Cerebellar nuclear complex (tissue), 1 donor: ENCODE measurements at regions not wholly inside any gene's neighbourhood (a gene's known extent, or its start where the extent isn't known, plus 50 kb on each side); places are given as distances from the start of the nearest gene placed in this dataset.
"Not testable (repeated sequence)": the region's sequence is repeated elsewhere in the genome, so short reads cannot be mapped to it uniquely, and the experiment has no call there.

ENCODE experiments used
- DNase-seq, 2 experiments: peaks; one replicate each; lab custom pipeline; 2025; lab: John Stamatoyannopoulos, UW

- no peak for DNase-seq
Measured at GRCh38 chr12:78338054-78338785, 507.5 kb downstream of the NAV3 start.

- DNase-seq = no peak
Measured at GRCh38 chr12:78340406-78340805, 509.7 kb downstream of the NAV3 start.

- no peak for DNase-seq
Measured at GRCh38 chr12:78343657-78344056, 513.0 kb downstream of the NAV3 start.

- DNase-seq = peak; percentile 57 to 84
Measured at GRCh38 chr12:78359520-78359919, 505.1 kb upstream of the SYT1 start.

- DNase-seq = no peak
Measured at GRCh38 chr12:78361683-78362082, 502.9 kb upstream of the SYT1 start.

GRCh38 chr12:78371284-78371683 lies 493.3 kb upstream of the SYT1 start:
- DNase-seq = no peak

- DNase-seq = peak; percentile 12 to 71
Measured at GRCh38 chr12:78375461-78375860, 489.1 kb upstream of the SYT1 start.

- DNase-seq = no peak
Measured at GRCh38 chr12:78376257-78376656, 488.3 kb upstream of the SYT1 start.

- DNase-seq = not testable (repeated sequence)
Measured at GRCh38 chr12:78379065-78379464, 485.5 kb upstream of the SYT1 start.

GRCh38 chr12:78383414-78383813 lies 481.2 kb upstream of the SYT1 start:
- DNase-seq = no peak

- no peak for DNase-seq
Measured at GRCh38 chr12:78384541-78384940, 480.0 kb upstream of the SYT1 start.

- no peak for DNase-seq
Measured at GRCh38 chr12:78385541-78385940, 479.0 kb upstream of the SYT1 start.

- peak; percentile 39 to 66 for DNase-seq
Measured at GRCh38 chr12:78386871-78387270, 477.7 kb upstream of the SYT1 start.

- peak in 1 of 2 experiments; percentile 23 for DNase-seq
Measured at GRCh38 chr12:78387721-78388120, 476.9 kb upstream of the SYT1 start.

GRCh38 chr12:78388461-78388860 lies 476.1 kb upstream of the SYT1 start:
- no peak for DNase-seq

- DNase-seq = no peak
Measured at GRCh38 chr12:78390920-78391319, 473.7 kb upstream of the SYT1 start.

GRCh38 chr12:78392918-78393317 lies 471.7 kb upstream of the SYT1 start:
- DNase-seq = peak in 1 of 2 experiments; percentile 72

GRCh38 chr12:78395961-78396360 lies 468.6 kb upstream of the SYT1 start:
- no peak for DNase-seq

- DNase-seq = peak in 1 of 2 experiments; percentile 25
Measured at GRCh38 chr12:78396538-78396937, 468.0 kb upstream of the SYT1 start.

GRCh38 chr12:78398750-78399149 lies 465.8 kb upstream of the SYT1 start:
- no peak for DNase-seq

GRCh38 chr12:78402366-78403134 lies 462.0 kb upstream of the SYT1 start:
- DNase-seq = peak in 1 of 2 experiments; percentile 71

GRCh38 chr12:78403136-78403535 lies 461.4 kb upstream of the SYT1 start:
- peak in 1 of 2 experiments; percentile 71 for DNase-seq

- no peak for DNase-seq
Measured at GRCh38 chr12:78403681-78404080, 460.9 kb upstream of the SYT1 start.
